SK-N-DZ (cell line): ENCODE measurements at regions not wholly inside any gene's neighbourhood (a gene's known extent, or its start where the extent isn't known, plus 50 kb on each side); places are given as distances from the start of the nearest gene placed in this dataset.
"Not testable (repeated sequence)": the region's sequence is repeated elsewhere in the genome, so short reads cannot be mapped to it uniquely, and the experiment has no call there.

Source experiments
- DNase-seq: peaks from one replicate; pipeline ENCODE4 v3.0.0-alpha.2; 2015; ENCODE audit warnings: low spot score

DNA sequence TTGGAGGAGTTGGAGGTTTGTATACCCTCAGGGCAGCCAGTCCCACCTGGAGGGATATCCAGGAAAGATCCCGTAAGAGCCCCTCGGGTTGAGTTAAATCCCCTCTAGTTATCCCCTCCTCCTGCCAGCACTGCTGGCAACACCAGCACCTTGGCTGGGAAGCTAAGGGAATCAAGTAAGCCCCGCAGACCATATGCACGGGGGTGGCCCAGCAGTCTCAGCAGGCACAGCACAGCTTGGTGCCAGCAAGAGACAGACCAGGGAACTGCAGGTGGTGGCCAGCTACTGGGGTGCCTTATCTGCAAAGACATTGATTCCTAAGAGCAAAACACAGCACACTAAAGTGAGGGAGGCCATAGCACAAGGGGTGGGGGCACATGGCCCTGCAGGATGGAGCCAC is 173.8 kb downstream of the GOLGA6L4 start:
- not testable (repeated sequence) for DNase-seq

DNA sequence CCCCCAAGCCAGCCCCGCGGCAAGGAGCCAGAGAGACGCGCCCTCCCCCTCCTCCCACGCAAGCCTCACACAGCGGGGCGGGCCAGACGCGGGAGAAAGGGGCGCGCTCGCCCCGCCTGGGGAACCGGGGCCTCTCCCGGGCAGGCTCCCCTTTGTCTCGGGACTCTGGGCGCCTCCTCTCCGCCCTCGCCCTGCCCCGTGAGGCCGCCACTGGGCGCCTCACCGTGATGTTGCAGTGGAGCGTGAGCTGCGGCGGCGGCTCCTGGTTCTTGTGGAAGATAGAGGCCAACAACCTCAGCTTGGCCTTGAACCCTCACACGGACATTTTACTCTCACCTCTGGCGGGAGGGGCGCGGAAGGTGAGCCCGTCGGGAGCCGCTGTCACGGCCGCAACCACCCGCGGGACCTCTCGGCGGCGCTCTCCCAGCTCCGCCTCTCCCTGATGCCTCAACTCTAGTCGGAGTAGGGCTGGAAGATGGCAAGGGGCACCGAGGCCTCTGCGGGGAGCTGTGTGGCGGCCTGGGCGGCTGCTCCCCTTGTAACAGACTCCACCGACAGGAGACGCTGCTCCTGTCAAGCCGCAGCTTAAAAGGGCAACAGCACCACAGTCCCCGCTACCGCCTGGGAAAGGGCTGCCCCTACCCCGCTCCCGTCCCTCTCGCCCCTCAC is 179.2 kb upstream of the ZSCAN2 start:
- not testable (repeated sequence) for DNase-seq

DNA sequence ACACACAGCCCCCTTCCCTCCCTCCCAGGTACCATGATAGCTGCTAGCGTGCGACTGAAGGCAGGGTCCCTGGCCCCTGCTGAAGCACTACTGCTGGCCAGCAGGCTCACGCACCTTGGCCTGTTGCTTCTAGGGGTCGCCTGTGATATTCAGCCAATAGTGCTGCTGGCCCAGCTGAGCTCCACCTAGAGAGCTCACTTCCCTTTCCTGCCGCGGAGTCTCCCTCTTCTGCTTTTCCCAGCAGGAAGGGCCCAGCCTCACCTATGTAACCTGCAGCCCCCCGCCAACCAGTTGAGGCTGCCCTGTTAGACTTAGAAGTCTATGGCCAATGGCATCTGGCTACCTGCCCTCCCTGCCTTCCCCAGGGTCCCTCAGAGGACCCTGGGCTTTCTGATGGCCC is 175.5 kb upstream of the ZSCAN2 start:
- not testable (repeated sequence) for DNase-seq

DNA sequence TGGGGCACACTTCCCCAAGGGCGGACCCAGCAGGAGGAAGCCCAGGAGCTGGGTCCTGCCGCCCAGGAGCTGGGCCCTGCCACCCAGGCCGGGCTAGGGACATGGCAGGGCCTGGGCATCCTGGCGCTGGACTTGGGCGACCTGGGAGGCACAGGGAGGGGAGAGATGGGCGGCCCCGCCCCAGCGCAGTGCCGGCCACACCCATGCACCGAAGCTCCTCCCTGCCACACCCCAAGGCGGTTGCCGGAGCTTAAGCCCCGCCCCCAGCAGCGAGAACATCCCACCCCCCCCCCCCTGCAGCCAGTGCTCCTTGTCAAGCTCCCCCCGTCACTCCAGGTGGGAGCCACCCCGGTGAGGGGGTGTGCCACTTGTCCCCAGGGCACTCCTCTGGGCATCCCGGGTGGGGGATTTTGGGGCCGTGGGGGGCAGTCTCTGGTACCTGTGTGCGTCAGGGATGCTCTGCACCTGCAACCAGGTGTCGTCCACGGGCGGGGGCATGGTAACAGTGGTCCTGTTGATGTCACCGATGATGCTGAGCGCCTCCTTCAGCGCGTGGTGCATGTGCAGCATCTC is 127.4 kb upstream of the ZSCAN2 start:
- not testable (repeated sequence) for DNase-seq

DNA sequence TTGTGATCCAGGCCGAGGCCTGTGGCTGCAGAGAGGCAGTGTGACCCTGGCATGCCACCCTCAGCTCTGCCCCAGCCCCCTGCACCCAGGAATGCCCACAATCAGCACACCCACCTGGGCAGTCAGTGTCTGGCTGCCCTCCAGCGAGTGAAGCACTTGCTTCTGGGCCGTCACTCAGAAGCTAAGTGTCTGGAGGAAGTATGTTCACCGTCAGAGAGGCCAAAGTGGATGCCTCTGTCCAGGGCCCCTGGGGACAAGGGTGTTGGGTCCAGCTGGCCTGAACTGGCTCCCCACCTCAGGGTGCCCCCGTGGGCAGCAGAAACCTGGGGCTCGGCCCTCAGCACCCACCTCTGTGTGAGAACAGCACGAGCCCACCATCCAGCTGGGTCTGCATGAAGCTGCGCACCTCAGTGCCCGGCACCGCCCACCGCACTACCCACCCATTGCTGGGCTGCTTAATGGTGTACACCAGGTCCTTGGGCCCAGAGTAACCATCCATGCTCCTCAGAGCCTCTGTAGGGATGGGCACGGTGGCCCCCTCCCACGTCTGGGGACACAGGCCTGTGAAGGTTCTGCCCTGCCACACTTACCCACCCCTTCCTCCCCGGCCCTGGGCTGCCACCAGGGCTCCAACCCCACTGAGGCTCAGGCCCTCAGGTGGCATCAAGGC is 124.3 kb upstream of the ZSCAN2 start:
- DNase-seq = not testable (repeated sequence)

DNA sequence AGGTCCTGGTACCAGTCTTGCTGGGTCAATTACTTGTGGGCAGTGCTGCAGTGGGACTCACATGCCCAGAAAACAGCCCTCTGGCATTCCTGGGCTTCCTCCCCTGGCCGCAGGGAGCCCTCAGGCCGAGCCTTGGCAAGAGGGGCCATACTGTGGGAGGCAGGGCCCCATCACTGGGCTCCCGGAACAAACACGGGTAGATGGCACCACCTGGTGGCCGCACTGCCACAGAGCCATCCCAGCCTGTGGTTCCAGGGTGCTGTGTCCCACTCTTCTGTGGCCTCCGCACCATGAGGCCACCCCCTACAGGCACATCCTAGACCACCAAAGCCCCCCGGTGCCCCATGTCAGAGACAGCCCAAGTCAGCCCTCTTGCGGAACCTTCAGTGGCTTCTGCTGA is 123.3 kb upstream of the ZSCAN2 start:
- DNase-seq = not testable (repeated sequence)

DNA sequence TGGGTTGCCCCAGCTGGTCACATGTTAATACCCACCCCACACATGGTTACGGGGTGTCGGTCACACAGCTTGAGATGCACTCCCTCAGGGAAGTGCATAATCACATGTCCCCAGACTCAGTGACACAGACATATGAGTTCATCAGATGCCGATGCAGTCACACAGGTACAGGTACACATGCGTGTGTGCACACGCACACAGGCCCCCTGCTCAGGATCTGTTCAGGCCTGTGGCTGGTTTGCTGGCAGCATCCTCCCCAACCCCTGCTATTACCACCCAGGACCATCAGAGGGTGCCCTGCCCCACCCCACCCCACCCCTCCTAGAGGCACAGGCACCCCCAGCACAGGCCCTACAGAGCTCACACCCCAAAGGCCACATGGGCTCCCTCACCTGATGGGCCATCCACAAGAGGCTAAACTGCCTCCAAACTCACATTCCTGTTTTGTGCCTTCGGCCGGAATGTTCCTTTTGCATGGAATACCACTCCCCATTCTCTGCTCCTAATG is 120.6 kb upstream of the ZSCAN2 start:
- not testable (repeated sequence) for DNase-seq

DNA sequence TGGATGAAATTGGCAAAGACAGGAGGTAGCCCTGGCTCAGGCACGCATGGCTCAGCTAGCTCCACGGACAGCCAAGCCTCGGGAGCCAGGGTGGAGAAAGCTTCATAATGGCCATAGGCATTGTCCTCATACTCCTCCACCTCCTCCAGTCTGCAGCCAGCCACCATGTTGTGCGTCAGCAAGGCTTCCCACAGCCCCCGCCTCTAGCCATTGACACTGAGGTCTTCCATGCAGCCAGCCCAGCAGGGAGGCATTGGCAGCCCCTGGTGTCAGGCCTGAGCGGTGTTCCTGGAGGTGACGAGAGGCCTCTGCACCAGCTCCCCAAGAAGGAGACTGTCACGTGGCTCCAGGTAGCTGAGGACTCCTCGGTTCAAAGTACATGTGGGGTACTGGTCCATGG is 117.0 kb upstream of the ZSCAN2 start:
- DNase-seq = not testable (repeated sequence)

DNA sequence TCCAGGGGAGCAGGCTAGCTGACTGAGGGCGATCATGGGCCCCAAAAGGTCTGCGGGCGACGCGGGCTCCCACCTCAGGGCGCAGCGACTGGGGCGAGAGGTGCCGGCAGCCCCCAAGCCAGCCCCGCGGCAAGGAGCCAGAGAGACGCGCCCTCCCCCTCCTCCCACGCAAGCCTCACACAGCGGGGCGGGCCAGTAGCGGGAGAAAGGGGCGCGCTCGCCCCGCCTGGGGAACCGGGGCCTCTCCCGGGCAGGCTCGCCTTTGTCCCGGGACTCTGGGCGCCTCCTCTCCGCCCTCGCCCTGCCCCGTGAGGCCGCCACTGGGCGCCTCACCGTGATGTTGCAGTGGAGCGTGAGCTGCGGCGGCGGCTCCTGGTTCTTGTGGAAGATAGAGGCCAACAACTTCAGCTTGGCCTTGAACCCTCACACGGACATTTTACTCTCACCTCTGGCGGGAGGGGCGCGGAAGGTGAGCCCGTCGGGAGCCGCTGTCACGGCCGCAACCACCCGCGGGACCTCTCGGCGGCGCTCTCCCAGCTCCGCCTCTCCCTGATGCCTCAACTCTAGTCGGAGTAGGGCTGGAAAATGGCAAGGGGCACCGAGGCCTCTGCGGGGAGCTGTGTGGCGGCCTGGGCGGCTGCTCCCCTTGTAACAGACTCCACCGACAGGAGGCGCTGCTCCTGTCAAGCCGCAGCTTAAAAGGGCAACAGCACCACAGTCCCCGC is 100.5 kb upstream of the ZSCAN2 start:
- not testable (repeated sequence) for DNase-seq

DNA sequence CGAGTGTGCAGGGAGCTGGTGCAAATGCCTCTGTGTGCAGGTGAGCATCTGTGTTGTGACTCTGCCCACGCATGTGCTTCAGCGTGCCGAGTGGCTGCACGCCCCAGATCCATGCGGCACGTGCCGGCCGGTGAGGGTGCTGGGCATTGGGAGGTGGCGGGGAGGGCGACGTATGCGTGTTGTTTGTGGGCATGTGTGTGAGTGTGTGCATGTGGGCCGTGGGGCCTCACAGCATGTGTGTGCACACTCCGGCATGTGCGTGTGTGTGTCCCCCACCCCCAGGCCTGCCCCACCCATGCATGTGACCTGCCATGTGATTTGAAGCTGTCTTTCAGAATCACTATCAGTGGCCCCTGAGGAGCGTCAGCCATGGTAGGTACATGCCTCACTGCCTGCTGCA is 97.7 kb upstream of the ZSCAN2 start:
- not testable (repeated sequence) for DNase-seq

DNA sequence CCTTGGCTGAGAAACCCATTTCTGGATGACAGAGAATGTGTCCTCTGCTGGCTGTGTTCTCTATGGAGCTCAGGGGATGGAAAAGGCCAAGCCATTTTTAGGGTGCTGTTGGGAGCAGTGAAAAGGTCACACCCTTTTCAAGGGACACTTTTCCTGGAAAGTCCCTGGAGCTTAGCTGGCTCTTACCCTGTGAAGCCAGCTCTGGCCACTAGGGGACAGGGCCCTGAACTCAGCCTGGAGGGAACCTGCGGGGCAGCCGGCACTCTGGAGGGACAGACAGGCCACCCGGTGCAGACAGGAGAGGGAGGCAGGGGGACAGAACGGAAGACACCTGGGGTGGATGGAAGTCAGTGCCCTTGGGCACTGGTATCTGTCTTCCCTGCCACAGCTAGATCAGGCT is 95.3 kb upstream of the ZSCAN2 start:
- not testable (repeated sequence) for DNase-seq

DNA sequence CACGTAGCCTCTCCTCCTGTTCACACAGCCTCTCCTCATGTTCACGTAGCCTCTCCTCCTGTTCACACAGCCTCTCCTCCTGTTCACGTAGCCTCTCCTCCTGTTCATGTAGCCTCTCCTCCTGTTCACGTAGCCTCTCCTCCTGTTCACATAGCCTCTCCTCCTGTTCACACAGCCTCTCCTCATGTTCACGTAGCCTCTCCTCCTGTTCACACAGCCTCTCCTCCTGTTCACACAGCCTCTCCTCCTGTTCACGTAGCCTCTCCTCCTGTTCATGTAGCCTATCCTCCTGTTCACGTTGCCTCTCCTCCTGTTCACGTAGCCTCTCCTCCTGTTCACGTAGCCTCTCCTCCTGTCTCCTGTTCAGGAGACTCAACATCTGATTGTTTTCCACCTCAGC is 88.5 kb upstream of the ZSCAN2 start:
- DNase-seq = not testable (repeated sequence)

DNA sequence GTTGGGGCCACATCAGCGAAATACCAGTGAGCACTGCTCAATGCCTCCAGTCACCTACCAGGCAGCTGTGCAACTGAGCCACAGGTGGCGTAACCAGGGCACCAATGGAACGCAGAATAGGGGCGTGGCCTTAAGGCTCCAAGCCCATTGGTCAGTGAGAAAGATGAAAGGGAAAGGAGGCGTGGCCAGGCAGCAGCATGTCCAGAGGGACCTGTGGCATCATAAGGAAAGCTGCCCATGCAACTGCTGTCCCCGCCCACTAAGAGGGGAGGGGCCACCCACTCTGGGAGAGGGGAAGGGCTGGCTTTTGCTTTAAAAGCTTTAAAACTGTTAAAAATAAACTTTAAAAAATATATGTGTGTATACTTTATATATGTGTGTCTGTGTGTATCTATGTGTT is 84.0 kb upstream of the ZSCAN2 start:
- peak; percentile 13 for DNase-seq

DNA sequence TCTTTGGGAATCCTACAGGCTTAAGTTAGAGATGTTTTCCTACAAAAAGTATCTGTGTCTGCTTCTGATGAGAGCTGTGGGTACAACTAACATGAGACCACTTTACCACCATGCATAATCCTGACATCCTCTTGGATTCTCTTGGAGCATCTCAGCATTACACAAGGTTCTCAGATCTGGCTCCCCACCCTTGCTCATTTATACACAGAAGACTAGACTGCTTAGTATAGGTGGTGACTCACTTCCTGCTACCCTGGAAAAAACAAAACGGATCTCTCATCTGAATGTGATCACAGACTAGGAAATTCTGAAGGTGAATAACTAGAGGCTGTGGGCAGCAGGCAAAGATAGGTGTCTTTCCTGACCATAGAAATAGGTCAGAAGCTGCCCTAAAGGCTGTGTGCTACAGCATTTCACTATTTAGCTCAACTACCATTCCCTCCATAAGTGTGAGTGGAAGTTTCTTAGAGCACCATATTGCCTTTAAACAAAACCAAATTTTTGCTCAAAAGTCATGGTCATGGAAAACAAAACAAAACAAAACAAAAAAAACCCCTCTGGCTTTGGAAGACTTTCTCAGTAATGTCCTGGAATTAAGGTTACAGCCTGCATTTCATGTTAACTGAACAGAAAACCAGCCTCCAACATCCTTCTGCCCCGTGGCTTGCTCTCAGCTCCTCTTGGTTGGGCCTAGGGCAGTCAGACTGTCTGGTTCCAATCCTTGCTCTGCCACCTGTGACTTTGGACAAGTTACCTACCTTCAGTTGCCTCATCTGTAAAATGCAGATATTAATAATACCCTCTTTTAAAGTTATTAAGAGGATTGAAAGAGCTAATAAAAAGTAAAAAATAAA is 75.1 kb upstream of the ZSCAN2 start:
- DNase-seq = not testable (repeated sequence)

DNA sequence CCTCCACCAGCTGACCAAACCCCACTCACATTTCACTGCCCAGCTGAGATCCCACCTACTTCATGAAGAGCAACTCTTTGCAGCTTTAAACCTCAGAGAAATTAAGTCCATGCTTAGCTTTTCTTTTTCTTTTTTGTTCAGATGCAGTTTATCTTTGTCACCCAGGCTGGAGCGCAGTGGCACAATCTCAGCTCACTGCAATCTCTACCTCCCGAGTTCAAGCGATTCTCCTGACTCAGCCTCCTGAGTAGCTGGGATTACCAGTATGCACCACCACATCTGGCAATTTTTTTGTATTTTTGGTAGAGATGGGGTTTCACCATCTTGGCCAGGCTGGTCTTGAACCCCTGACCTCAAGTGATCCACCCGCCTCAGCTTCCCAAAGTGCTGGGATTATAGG is 70.1 kb upstream of the ZSCAN2 start:
- DNase-seq = not testable (repeated sequence)

DNA sequence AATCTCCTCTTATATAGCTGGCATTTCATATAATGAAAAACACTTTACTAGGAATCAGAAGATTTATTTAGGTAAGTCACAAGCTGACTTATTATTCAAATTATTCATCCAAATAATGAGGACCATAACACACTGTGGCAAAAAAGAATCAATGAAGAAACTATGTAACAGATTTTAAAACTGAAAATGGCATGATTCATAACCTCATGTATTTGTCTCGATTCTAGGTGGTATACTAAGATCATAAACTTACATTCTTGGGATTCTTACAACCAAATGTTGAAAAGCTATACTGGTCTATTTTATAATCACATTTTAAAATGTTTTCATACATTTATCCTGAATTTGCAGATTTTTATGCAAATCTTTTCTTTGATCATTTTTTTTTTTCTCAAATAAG is 69.6 kb upstream of the ZSCAN2 start:
- not testable (repeated sequence) for DNase-seq

DNA sequence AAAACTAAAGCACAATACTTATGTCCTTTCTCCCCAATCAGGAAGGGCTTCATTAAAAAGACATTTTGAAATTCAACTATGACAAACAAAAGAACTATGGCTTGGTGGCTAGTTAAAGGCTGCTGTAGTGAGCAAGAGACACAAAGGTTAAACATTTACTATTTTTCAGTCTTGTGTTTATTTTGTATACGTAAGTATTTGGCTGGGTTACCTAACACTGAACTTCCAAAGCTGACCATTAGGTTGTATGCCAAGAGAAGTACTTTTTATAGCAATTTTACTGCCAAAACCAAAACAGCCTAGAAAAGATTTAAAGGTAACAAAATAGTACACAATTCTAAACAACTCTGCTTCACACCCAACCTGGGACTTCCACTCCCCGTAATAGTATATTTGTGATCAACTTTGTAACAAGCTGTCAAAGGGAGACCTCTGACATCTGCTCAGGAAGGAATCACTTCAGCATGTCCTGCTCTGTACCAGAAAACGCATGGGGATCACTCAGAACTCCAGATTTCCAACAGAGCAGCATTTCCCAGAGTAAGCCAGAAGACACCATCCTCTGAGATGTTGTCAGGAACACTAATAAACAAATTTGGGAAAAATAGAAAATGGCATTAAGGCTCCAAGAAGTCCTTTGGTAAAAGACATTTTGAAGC is 69.0 kb upstream of the ZSCAN2 start:
- not testable (repeated sequence) for DNase-seq

DNA sequence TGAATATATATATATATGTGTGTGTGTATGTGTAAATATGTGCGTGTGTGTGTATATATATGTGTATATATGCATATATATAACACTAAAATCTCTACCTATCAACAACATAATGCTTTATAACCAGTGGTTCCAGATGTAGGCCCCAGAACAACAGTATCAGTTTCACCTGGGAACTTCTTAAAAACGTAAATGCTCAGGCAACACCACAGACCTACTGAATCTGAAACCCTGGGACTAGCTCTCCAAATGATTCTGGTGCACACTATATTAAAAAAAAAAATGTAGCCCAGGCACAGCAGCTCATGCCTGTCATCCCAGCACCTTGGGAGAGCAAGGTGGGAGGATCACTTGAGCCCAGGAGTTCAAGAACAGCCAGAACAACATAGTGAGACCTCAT is 67.1 kb upstream of the ZSCAN2 start:
- not testable (repeated sequence) for DNase-seq

DNA sequence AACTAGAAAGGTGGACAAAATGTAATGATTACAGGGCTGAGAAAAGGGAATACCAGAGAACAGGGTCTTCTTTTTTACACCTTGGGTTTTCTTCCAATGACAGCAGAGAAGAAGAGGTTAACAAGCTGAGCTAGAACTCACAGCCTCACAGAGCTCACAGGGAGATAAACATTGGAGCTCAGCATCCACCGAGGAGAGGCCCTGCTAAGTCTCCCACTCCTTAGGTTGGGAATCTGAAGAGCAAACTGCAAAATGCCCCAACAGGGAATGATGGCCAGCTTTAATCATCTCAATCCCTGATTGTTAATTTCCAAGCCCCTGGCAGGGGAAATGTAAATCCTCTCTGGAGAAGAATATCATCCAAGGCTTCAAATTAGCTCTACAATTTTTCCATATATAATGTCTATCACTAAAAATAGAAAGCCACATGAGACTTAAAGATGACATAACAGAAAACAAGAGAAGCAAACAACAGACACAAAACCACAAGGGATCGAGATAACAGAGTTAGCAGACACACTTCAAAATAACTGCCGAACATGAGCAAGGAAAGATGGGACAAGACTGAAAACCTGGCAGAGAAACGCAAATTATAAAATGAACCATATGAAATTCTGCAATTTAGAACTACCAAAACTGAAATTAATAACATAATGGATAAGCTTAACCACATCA is 66.1 kb upstream of the ZSCAN2 start:
- not testable (repeated sequence) for DNase-seq

DNA sequence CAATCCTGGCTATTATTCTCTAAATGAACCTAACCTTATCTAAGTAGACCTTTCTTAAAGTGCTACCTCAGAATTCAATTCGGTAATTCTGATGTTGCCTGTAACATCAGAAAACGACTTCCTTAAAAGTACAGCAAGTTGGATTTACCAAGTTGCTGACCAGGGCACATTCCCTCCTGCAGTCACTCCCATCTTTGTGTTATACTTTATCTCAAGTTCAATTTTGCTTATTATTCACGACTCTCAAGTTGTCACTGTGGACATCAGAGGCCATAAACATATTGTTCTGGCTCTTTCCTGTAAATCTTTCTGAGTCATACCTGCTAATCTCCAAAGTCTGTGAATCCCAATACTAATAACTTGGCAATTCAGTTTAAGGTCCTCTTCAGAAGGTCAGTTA is 64.6 kb upstream of the ZSCAN2 start:
- DNase-seq = not testable (repeated sequence)
